SK-N-SH (cell line): ENCODE measurements at regions not wholly inside any gene's neighbourhood (a gene's known extent, or its start where the extent isn't known, plus 50 kb on each side); places are given as distances from the start of the nearest gene placed in this dataset.
A peak's percentile ranks its signal among the peaks of the same experiment; 100 is the strongest.

ENCODE experiments used
- CTCF ChIA-PET: fragments of 300-600, 350-600 bp; formaldehyde crosslinking; extraction: SDS; loops from one replicate; lab custom pipeline; 2021; lab: Yijun Ruan, JAX
- POLR2A ChIA-PET: fragments of 350-600 bp; sonication (Branson Sonifier 250); formaldehyde crosslinking; extraction: SDS; loops from one replicate; lab custom pipeline; 2020; ENCODE audit warnings: antibody characterized with exemption, inconsistent platforms; lab: Yijun Ruan, JAX
- DNase-seq: peaks from one replicate; pipeline ENCODE4 v3.0.0; 2012
- H2AFZ ChIP-seq: fragments of 200-600 bp; sonication (generic); 2 replicates; pipeline ENCODE4 v1.8.1; 2016; ENCODE audit warnings: antibody characterized with exemption, mild to moderate bottlenecking, low read depth
- H3F3A ChIP-seq: fragments of 200-600 bp; sonication (generic); replicated peaks from 2 replicates; pipeline ENCODE3; 2016; ENCODE audit warnings: antibody characterized with exemption, mild to moderate bottlenecking; ENCODE audit not compliant: insufficient read depth
- H3K27ac ChIP-seq, 2 experiments: fragments of 200-500 bp in 1 of 2; fragments of 200-600 bp in 1 of 2; sonication (Bioruptor generic) in 1 of 2; sonication (generic), shearing (Covaris generic) in 1 of 2; 2 replicates each; pipeline versions ENCODE4 v1.5.1 to v1.6.1; 2014 to 2016; ENCODE audit warnings: low read depth in 2 of 2, inconsistent platforms in 1 of 2, low read length in 1 of 2, mild to moderate bottlenecking in 1 of 2, mixed read lengths in 1 of 2
- H3K27me3 ChIP-seq: fragments of 200-600 bp; sonication (generic), shearing (Covaris generic); 2 replicates; pipeline ENCODE4 v1.6.1; 2016; ENCODE audit warnings: mixed run types; ENCODE audit not compliant: insufficient read depth
- H3K36me3 ChIP-seq, 2 experiments: fragments of 200-500 bp in 1 of 2; fragments of 200-600 bp in 1 of 2; sonication (Bioruptor generic) in 1 of 2; sonication (generic) in 1 of 2; replicated peaks in 1 of 2; 2 replicates each; pipeline versions ENCODE3 to v1.5.1; 2014 to 2016; ENCODE audit warnings: low read length in 1 of 2, mild to moderate bottlenecking in 1 of 2; ENCODE audit not compliant: insufficient read depth in 2 of 2, control insufficient read depth in 1 of 2
- H3K4me1 ChIP-seq, 2 experiments: fragments of 200-500 bp in 1 of 2; fragments of 200-600 bp in 1 of 2; sonication (Bioruptor generic) in 1 of 2; sonication (generic), shearing (Covaris generic) in 1 of 2; 2 replicates each; pipeline versions ENCODE4 v1.5.1 to v1.6.1; 2014 to 2016; ENCODE audit warnings: low read depth in 1 of 2, low read length in 1 of 2, mixed run types in 1 of 2; ENCODE audit not compliant: insufficient read depth in 2 of 2, control insufficient read depth in 1 of 2
- H3K4me2 ChIP-seq: fragments of 200-600 bp; sonication (generic), shearing (Covaris generic); 2 replicates; pipeline ENCODE4 v1.6.1; 2017; ENCODE audit warnings: mixed run types
- H3K4me3 ChIP-seq, 2 experiments: fragments of 200-500 bp in 1 of 2; fragments of 200-600 bp in 1 of 2; sonication (Bioruptor generic) in 1 of 2; sonication (generic), shearing (Covaris generic) in 1 of 2; 2 replicates each; pipeline versions ENCODE4 v1.5.1 to v1.8.1; 2014 to 2016; ENCODE audit warnings: low read depth in 2 of 2, inconsistent platforms in 1 of 2, low read length in 1 of 2, mild to moderate bottlenecking in 1 of 2, mixed read lengths in 1 of 2, moderate library complexity in 1 of 2
- H3K79me2 ChIP-seq: fragments of 200-600 bp; sonication (generic); 2 replicates; pipeline ENCODE4 v1.8.1; 2017; ENCODE audit warnings: mild to moderate bottlenecking; ENCODE audit not compliant: insufficient read depth
- H3K9ac ChIP-seq: fragments of 200-600 bp; sonication (generic); 2 replicates; pipeline ENCODE4 v1.6.1; 2017; ENCODE audit warnings: mixed run types
- H3K9me2 ChIP-seq: fragments of 200-600 bp; sonication (generic); 2 replicates; pipeline ENCODE4 v1.6.1; 2017; ENCODE audit warnings: mixed run types
- H3K9me3 ChIP-seq: fragments of 200-600 bp; sonication (generic); 2 replicates; pipeline ENCODE4 v1.6.1; 2017; ENCODE audit warnings: mixed run types, mild to moderate bottlenecking, moderate library complexity
- H4K20me1 ChIP-seq: fragments of 200-600 bp; sonication (generic); 2 replicates; pipeline ENCODE4 v1.6.1; 2017; ENCODE audit warnings: mild to moderate bottlenecking, mixed run types; ENCODE audit not compliant: insufficient read depth
- EZH2phosphoT487 ChIP-seq: fragments of 200-600 bp; sonication (generic); IDR thresholded peaks from 2 replicates; pipeline ENCODE4 v1.6.1; 2017; ENCODE audit warnings: low read depth, mixed run types, mild to moderate bottlenecking, antibody characterized with exemption, moderate library complexity, borderline replicate concordance
- JUND ChIP-seq: IDR thresholded peaks from 2 replicates; pipeline ENCODE4 v1.4.0; 2012
- POLR2AphosphoS5 ChIP-seq: IDR thresholded peaks from 2 replicates; pipeline ENCODE4 v1.6.1; 2012; ENCODE audit warnings: low read depth, low read length
- RAD21 ChIP-seq: IDR thresholded peaks from 2 replicates; pipeline ENCODE4 v1.6.1; 2012; ENCODE audit warnings: mild to moderate bottlenecking, low read length
- RFX5 ChIP-seq: IDR thresholded peaks from 2 replicates; pipeline ENCODE4 v1.6.1; 2012; ENCODE audit warnings: mild to moderate bottlenecking, improper control_type of control experiment, low read length
- TAF1 ChIP-seq: IDR thresholded peaks from 2 replicates; pipeline ENCODE4 v1.6.1; 2012; ENCODE audit warnings: low read depth, mild to moderate bottlenecking, low read length, moderate library complexity, borderline replicate concordance
- TCF12 ChIP-seq: IDR thresholded peaks from 2 replicates; pipeline ENCODE4 v1.4.0; 2012
- TEAD4 ChIP-seq: IDR thresholded peaks from 2 replicates; pipeline ENCODE4 v1.4.0; 2012; ENCODE audit warnings: mild to moderate bottlenecking, borderline replicate concordance; ENCODE audit not compliant: insufficient read depth
- WGBS: methylation state at CpG from one replicate; pipeline ENCODE4 v1.1.6; 2017; ENCODE audit warnings: low lambda C conversion rate; 5-methylcytosine and 5-hydroxymethylcytosine counted together
- TF ChIP-seq, protein P1 (sequence below): IDR thresholded peaks from 2 replicates; pipeline ENCODE4; 2012
- TF ChIP-seq, protein P2 (sequence below): IDR thresholded peaks from 2 replicates; pipeline ENCODE4 v1.4.0; 2012; ENCODE audit warnings: low read depth
- TF ChIP-seq, protein P3 (sequence below): fragments of 150-350 bp; IDR thresholded peaks from 2 replicates; pipeline ENCODE4 v1.6.1; 2017; ENCODE audit warnings: antibody characterized with exemption, low read length, low read depth, borderline replicate concordance
- TF ChIP-seq, protein P4 (sequence below): fragments of 150-350 bp; IDR thresholded peaks from 2 replicates; pipeline ENCODE4 v1.6.1; 2016; ENCODE audit warnings: mild to moderate bottlenecking, low read depth, low read length
- TF ChIP-seq, protein P5 (sequence below): fragments of 200-600 bp; sonication (generic); IDR thresholded peaks from 2 replicates; pipeline ENCODE4 v1.6.1; 2017; ENCODE audit warnings: antibody characterized with exemption, mild to moderate bottlenecking, moderate library complexity

DNA sequence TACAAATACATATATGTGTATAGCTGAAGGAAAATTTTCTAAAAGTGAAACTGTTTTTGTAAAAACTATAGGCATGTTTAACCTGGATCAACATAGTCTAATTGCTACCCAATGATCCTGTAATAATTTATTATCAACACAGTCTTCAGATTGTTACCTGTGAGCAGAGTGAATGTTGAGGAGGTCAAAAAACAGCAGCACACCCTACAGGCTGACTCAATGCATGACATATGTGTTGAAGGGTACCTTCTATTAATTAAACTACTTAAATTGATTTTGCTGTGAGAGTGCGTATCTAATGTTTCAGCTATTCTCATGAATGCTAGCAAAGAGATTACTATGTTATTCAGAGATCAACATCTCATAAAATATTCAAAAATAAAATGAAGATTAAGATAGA, 411.4 kb downstream of the TNS3 start:
- no peak overlapping the region for H3K4me2 ChIP-seq
- H4K20me1 ChIP-seq, result no peaks in the 10 kb centered on the region
- no peaks in the 10 kb centered on the region for H3K9me2 ChIP-seq
- no peak overlapping the region for H2AFZ ChIP-seq
- no peaks in the 10 kb centered on the region; the same call in 1 of the 2 replicates for H3K79me2 ChIP-seq
- ChIA-PET CTCF (interaction anchor here (0.6 to 4.0 kb wide), 4 partner anchors 10 to 1252 kb away, joined by 3 to 19 read pairs (median 4); no protein-coding TSS in a partner anchor), POLR2A (no interaction called here)
- no peak overlapping the region for H3K9ac ChIP-seq
- DNase-seq, result no peak
- peak; percentile 30 for TF ChIP-seq RAD21
- TF ChIP-seq, protein P1, sequence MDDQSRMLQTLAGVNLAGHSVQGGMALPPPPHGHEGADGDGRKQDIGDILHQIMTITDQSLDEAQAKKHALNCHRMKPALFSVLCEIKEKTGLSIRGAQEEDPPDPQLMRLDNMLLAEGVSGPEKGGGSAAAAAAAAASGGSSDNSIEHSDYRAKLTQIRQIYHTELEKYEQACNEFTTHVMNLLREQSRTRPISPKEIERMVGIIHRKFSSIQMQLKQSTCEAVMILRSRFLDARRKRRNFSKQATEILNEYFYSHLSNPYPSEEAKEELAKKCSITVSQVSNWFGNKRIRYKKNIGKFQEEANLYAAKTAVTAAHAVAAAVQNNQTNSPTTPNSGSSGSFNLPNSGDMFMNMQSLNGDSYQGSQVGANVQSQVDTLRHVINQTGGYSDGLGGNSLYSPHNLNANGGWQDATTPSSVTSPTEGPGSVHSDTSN, result no peak
- TF ChIP-seq, protein P2, sequence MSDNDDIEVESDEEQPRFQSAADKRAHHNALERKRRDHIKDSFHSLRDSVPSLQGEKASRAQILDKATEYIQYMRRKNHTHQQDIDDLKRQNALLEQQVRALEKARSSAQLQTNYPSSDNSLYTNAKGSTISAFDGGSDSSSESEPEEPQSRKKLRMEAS, result no peak
- TF ChIP-seq, protein P3, sequence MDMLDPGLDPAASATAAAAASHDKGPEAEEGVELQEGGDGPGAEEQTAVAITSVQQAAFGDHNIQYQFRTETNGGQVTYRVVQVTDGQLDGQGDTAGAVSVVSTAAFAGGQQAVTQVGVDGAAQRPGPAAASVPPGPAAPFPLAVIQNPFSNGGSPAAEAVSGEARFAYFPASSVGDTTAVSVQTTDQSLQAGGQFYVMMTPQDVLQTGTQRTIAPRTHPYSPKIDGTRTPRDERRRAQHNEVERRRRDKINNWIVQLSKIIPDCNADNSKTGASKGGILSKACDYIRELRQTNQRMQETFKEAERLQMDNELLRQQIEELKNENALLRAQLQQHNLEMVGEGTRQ, result no peak
- TF ChIP-seq JUND, result no peak
- no peak for TF ChIP-seq TAF1
- no peak for TF ChIP-seq EZH2phosphoT487
- TF ChIP-seq, protein P4, sequence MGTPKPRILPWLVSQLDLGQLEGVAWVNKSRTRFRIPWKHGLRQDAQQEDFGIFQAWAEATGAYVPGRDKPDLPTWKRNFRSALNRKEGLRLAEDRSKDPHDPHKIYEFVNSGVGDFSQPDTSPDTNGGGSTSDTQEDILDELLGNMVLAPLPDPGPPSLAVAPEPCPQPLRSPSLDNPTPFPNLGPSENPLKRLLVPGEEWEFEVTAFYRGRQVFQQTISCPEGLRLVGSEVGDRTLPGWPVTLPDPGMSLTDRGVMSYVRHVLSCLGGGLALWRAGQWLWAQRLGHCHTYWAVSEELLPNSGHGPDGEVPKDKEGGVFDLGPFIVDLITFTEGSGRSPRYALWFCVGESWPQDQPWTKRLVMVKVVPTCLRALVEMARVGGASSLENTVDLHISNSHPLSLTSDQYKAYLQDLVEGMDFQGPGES, result no peak
- no peak for TF ChIP-seq TCF12
- TF ChIP-seq TEAD4, result no peak
- TF ChIP-seq, protein P5, sequence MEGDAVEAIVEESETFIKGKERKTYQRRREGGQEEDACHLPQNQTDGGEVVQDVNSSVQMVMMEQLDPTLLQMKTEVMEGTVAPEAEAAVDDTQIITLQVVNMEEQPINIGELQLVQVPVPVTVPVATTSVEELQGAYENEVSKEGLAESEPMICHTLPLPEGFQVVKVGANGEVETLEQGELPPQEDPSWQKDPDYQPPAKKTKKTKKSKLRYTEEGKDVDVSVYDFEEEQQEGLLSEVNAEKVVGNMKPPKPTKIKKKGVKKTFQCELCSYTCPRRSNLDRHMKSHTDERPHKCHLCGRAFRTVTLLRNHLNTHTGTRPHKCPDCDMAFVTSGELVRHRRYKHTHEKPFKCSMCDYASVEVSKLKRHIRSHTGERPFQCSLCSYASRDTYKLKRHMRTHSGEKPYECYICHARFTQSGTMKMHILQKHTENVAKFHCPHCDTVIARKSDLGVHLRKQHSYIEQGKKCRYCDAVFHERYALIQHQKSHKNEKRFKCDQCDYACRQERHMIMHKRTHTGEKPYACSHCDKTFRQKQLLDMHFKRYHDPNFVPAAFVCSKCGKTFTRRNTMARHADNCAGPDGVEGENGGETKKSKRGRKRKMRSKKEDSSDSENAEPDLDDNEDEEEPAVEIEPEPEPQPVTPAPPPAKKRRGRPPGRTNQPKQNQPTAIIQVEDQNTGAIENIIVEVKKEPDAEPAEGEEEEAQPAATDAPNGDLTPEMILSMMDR, result peak; percentile 50
- TF ChIP-seq POLR2AphosphoS5, result no peak
- no peak for TF ChIP-seq RFX5
- H3K27ac ChIP-seq, result no peak overlapping the region
- no peaks in the 10 kb centered on the region for H3K9me3 ChIP-seq
- no peak overlapping the region for H3K4me3 ChIP-seq
- peaks cover 4% of the 10 kb centered on the region; the same call in 1 of the 2 replicates for H3K27me3 ChIP-seq
- WGBS, result 91% methylated on average over 1 of the region's 1 CpG
- H3K36me3 ChIP-seq, result no peaks in the 10 kb centered on the region
- H3F3A ChIP-seq, result no peaks in the 10 kb centered on the region
- H3K4me1 ChIP-seq, result no peaks in the 10 kb centered on the region
